PFSK-1 (cell line): ENCODE measurements at regions not wholly inside any gene's neighbourhood (a gene's known extent, or its start where the extent isn't known, plus 50 kb on each side); places are given as distances from the start of the nearest gene placed in this dataset.

Source experiments
- FOXP2 ChIP-seq: optimal IDR thresholded peaks from 2 replicates; pipeline ENCODE3; 2011; ENCODE audit warnings: borderline replicate concordance, control low read depth, inconsistent platforms; ENCODE audit not compliant: insufficient read depth; ENCODE audit errors: extremely low read length, extremely low read depth
- POLR2AphosphoS5 ChIP-seq: IDR thresholded peaks from 2 replicates; pipeline ENCODE4 v1.6.1; 2012; ENCODE audit warnings: low read depth, mild to moderate bottlenecking, control low read depth, low read length, moderate library complexity
- SIN3A ChIP-seq: IDR thresholded peaks from 2 replicates; pipeline ENCODE4 v1.6.1; 2012; ENCODE audit warnings: mild to moderate bottlenecking, low read length, moderate library complexity, borderline replicate concordance; ENCODE audit not compliant: insufficient read depth
- TAF1 ChIP-seq: IDR thresholded peaks from 2 replicates; pipeline ENCODE4 v1.6.1; 2012; ENCODE audit warnings: low read length, control low read depth, borderline replicate concordance; ENCODE audit not compliant: insufficient read depth
- TF ChIP-seq, protein P1 (sequence below), 2 experiments: IDR thresholded peaks; 2 replicates each; pipeline versions ENCODE4 v1.6.1 to v1.8.0; 2011 to 2012; ENCODE audit warnings: low read depth in 2 of 2, low read length in 2 of 2, control low read depth in 1 of 2, inconsistent platforms in 1 of 2, mild to moderate bottlenecking in 1 of 2, moderate library complexity in 1 of 2; ENCODE audit not compliant: insufficient read depth in 1 of 2

- TF ChIP-seq, protein P1, sequence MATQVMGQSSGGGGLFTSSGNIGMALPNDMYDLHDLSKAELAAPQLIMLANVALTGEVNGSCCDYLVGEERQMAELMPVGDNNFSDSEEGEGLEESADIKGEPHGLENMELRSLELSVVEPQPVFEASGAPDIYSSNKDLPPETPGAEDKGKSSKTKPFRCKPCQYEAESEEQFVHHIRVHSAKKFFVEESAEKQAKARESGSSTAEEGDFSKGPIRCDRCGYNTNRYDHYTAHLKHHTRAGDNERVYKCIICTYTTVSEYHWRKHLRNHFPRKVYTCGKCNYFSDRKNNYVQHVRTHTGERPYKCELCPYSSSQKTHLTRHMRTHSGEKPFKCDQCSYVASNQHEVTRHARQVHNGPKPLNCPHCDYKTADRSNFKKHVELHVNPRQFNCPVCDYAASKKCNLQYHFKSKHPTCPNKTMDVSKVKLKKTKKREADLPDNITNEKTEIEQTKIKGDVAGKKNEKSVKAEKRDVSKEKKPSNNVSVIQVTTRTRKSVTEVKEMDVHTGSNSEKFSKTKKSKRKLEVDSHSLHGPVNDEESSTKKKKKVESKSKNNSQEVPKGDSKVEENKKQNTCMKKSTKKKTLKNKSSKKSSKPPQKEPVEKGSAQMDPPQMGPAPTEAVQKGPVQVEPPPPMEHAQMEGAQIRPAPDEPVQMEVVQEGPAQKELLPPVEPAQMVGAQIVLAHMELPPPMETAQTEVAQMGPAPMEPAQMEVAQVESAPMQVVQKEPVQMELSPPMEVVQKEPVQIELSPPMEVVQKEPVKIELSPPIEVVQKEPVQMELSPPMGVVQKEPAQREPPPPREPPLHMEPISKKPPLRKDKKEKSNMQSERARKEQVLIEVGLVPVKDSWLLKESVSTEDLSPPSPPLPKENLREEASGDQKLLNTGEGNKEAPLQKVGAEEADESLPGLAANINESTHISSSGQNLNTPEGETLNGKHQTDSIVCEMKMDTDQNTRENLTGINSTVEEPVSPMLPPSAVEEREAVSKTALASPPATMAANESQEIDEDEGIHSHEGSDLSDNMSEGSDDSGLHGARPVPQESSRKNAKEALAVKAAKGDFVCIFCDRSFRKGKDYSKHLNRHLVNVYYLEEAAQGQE (IDR thresholded peaks at IDR 0.05; ENCODE audit: insufficient read depth in 1 of 2, low read depth in 2 of 2, low read length in 2 of 2) = no peak
- no peak; the same call in 1 of the 2 replicates for TF ChIP-seq SIN3A
- no peak for TF ChIP-seq FOXP2
- no peak for TF ChIP-seq TAF1
Observed at GRCh38 chr6:108737594-108738546, 110.4 kb upstream of the ARMC2 start.

GRCh38 chr6:108738684-108739416 is 109.4 kb upstream of the ARMC2 start:
- no peak for TF ChIP-seq SIN3A
- TF ChIP-seq, protein P1 (IDR thresholded peaks at IDR 0.05; ENCODE audit: insufficient read depth in 1 of 2, low read depth in 2 of 2, low read length in 2 of 2) = no peak
- TF ChIP-seq POLR2AphosphoS5 = no peak
- no peak for TF ChIP-seq FOXP2
- no peak for TF ChIP-seq TAF1

GRCh38 chr6:108739496-108740330 is 108.5 kb upstream of the ARMC2 start:
- TF ChIP-seq FOXP2 = no peak
- TF ChIP-seq POLR2AphosphoS5 = no peak
- no peak for TF ChIP-seq TAF1
- TF ChIP-seq, protein P1 (IDR thresholded peaks at IDR 0.05; ENCODE audit: insufficient read depth in 1 of 2, low read depth in 2 of 2, low read length in 2 of 2) = no peak
- TF ChIP-seq SIN3A = no peak

GRCh38 chr6:108741331-108741989 is 106.8 kb upstream of the ARMC2 start:
- TF ChIP-seq POLR2AphosphoS5 (no peak), FOXP2 (no peak), SIN3A (no peak), TAF1 (no peak)
- TF ChIP-seq, protein P1 (IDR thresholded peaks at IDR 0.05; ENCODE audit: insufficient read depth in 1 of 2, low read depth in 2 of 2, low read length in 2 of 2) = no peak
